Vagina (tissue), 2 donors: ENCODE measurements at regions not wholly inside any gene's neighbourhood (a gene's known extent, or its start where the extent isn't known, plus 50 kb on each side); places are given as distances from the start of the nearest gene placed in this dataset.

ENCODE experiments used
- POLR2A ChIP-seq, 2 donors: fragments of 450-650 bp; IDR thresholded peaks; one replicate each; pipeline ENCODE4 v1.6.1; 2017; ENCODE audit warnings: antibody characterized with exemption in 2 of 2, mild to moderate bottlenecking in 2 of 2, moderate library complexity in 2 of 2
- POLR2AphosphoS5 ChIP-seq, 2 donors: sonication (generic); formaldehyde crosslinking; IDR thresholded peaks; one replicate each; pipeline ENCODE4 v1.9.0; 2017; ENCODE audit warnings: antibody characterized with exemption in 2 of 2, mild to moderate bottlenecking in 2 of 2, low read depth in 1 of 2; ENCODE audit not compliant: insufficient read depth in 1 of 2
- TF ChIP-seq, protein P1 (sequence below), 3 experiments: fragments of 450-650 bp in 2 of 3; fragments of 200-600 bp in 1 of 3; sonication (generic) in 1 of 3; IDR thresholded peaks; one replicate each; pipeline ENCODE4 v1.5.1; 2017 to 2019; ENCODE audit warnings: antibody characterized with exemption in 3 of 3, mild to moderate bottlenecking in 2 of 3, moderate library complexity in 2 of 3

DNA sequence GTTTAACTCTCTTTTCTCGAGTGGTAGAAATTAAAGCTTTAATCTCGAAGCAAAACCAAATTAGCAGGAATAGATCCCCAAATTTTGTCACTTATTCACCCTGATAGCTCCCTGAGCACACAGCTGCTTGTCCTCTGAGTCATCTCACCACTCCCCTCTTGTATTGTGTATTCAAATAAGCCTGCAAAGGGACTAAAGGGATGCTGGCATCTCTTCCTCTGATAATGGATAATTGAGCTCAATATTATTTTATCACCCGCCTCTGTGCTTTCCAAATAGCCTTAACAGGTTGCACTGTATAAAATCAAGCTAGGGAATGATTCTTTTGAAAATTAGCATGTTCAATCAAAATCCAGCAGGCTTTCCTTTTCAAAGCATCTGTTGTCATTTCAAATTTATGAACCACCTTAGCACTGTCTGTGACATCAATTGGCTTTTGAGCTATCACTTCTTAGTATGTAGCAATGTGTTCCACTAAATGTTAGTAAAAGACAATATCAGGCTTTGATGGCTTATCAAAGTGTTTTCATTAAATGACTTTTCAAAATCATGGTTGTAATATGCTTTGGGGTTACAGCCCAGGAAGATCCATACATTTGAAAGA is 561.6 kb downstream of the PLA2G4A start:
- TF ChIP-seq, protein P1, sequence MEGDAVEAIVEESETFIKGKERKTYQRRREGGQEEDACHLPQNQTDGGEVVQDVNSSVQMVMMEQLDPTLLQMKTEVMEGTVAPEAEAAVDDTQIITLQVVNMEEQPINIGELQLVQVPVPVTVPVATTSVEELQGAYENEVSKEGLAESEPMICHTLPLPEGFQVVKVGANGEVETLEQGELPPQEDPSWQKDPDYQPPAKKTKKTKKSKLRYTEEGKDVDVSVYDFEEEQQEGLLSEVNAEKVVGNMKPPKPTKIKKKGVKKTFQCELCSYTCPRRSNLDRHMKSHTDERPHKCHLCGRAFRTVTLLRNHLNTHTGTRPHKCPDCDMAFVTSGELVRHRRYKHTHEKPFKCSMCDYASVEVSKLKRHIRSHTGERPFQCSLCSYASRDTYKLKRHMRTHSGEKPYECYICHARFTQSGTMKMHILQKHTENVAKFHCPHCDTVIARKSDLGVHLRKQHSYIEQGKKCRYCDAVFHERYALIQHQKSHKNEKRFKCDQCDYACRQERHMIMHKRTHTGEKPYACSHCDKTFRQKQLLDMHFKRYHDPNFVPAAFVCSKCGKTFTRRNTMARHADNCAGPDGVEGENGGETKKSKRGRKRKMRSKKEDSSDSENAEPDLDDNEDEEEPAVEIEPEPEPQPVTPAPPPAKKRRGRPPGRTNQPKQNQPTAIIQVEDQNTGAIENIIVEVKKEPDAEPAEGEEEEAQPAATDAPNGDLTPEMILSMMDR (IDR thresholded peaks at IDR 0.05): no peak
- TF ChIP-seq POLR2AphosphoS5 (IDR thresholded peaks at IDR 0.05; ENCODE audit: insufficient read depth in 1 of 2, low read depth in 1 of 2) (no peak), POLR2A (IDR thresholded peaks at IDR 0.05) (no peak)
